ENCODE measurements at regions not wholly inside any gene's neighbourhood (a gene's known extent, or its start where the extent isn't known, plus 50 kb on each side); places are given as distances from the start of the nearest gene placed in this dataset.
"Not testable (repeated sequence)": the region's sequence is repeated elsewhere in the genome, so short reads cannot be mapped to it uniquely, and the experiment has no call there.

GRCh38 chr2:87293931-87294594 lies 272.4 kb upstream of the PLGLB1 start:
- H3K9me3 ChIP-seq (ENCODE audit: control insufficient read depth, low read length); H3K4me1 ChIP-seq (ENCODE audit: control insufficient read depth, insufficient read depth, low read length); H3K27me3 ChIP-seq (ENCODE audit: control insufficient read depth, insufficient read depth); H3K4me3 ChIP-seq (ENCODE audit: low read length); DNase-seq; intact Hi-C loops (cut with DNase I); H3K27ac ChIP-seq (ENCODE audit: low read length); ATAC-seq: not testable (repeated sequence)
- WGBS = 96% methylated on average over 2 of the region's 2 CpGs

GRCh38 chr2:87295135-87295534 lies 273.5 kb upstream of the PLGLB1 start:
- peak in 2 of 3 donors; percentile 73 for DNase-seq
- H3K9me3 ChIP-seq (ENCODE audit: control insufficient read depth, low read length); H3K27ac ChIP-seq (ENCODE audit: low read length); H3K4me1 ChIP-seq (ENCODE audit: control insufficient read depth, insufficient read depth, low read length); H3K27me3 ChIP-seq (ENCODE audit: control insufficient read depth, insufficient read depth); H3K4me3 ChIP-seq (ENCODE audit: low read length); intact Hi-C loops (cut with DNase I): not testable (repeated sequence)
- peak; percentile 79 to 91 for ATAC-seq
- WGBS = 21% methylated on average over 6 of the region's 6 CpGs

- DNase-seq; H3K27me3 ChIP-seq (ENCODE audit: control insufficient read depth, insufficient read depth); H3K27ac ChIP-seq (ENCODE audit: low read length); H3K4me3 ChIP-seq (ENCODE audit: low read length); intact Hi-C loops (cut with DNase I); ATAC-seq; H3K4me1 ChIP-seq (ENCODE audit: control insufficient read depth, insufficient read depth, low read length); H3K9me3 ChIP-seq (ENCODE audit: control insufficient read depth, low read length): not testable (repeated sequence)
- WGBS = 86% methylated on average over 6 of the region's 6 CpGs
These were observed 279.7 kb upstream of the PLGLB1 start for GRCh38 chr2:87301349-87301748.

GRCh38 chr2:87301871-87302270 lies 280.2 kb upstream of the PLGLB1 start:
- intact Hi-C loops (cut with DNase I); H3K27me3 ChIP-seq (ENCODE audit: control insufficient read depth, insufficient read depth); H3K4me3 ChIP-seq (ENCODE audit: low read length); H3K9me3 ChIP-seq (ENCODE audit: control insufficient read depth, low read length); DNase-seq; ATAC-seq; H3K27ac ChIP-seq (ENCODE audit: low read length); H3K4me1 ChIP-seq (ENCODE audit: control insufficient read depth, insufficient read depth, low read length): not testable (repeated sequence)
- WGBS = 49% methylated on average over 1 of the region's 2 CpGs

- H3K4me1 ChIP-seq (ENCODE audit: control insufficient read depth, insufficient read depth, low read length); H3K27ac ChIP-seq (ENCODE audit: low read length); H3K9me3 ChIP-seq (ENCODE audit: control insufficient read depth, low read length); H3K4me3 ChIP-seq (ENCODE audit: low read length); H3K27me3 ChIP-seq (ENCODE audit: control insufficient read depth, insufficient read depth); intact Hi-C loops (cut with DNase I); DNase-seq: not testable (repeated sequence)
- ATAC-seq = peak; percentile 54 to 61
- 79% methylated on average over 3 of the region's 7 CpGs for WGBS
These were observed 287.0 kb upstream of the PLGLB1 start for GRCh38 chr2:87308621-87309020.

- WGBS = 64% methylated on average over 3 of the region's 3 CpGs
- ATAC-seq; intact Hi-C loops (cut with DNase I): not testable (repeated sequence)
These were observed 288.1 kb upstream of the PLGLB1 start for GRCh38 chr2:87309785-87310184.

GRCh38 chr2:87311896-87312441 lies 290.3 kb upstream of the PLGLB1 start:
- H3K4me3 ChIP-seq (ENCODE audit: low read length); ATAC-seq; H3K4me1 ChIP-seq (ENCODE audit: control insufficient read depth, insufficient read depth, low read length); H3K27me3 ChIP-seq (ENCODE audit: control insufficient read depth, insufficient read depth); intact Hi-C loops (cut with DNase I); H3K27ac ChIP-seq (ENCODE audit: low read length); DNase-seq; H3K9me3 ChIP-seq (ENCODE audit: control insufficient read depth, low read length): not testable (repeated sequence)
- 86% methylated on average over 5 of the region's 6 CpGs for WGBS

More at GRCh38 chr2:87309785-87310184, 288.1 kb upstream of the PLGLB1 start:
- H3K4me1 ChIP-seq (ENCODE audit: control insufficient read depth, insufficient read depth, low read length); H3K27me3 ChIP-seq (ENCODE audit: control insufficient read depth, insufficient read depth); H3K9me3 ChIP-seq (ENCODE audit: control insufficient read depth, low read length); H3K4me3 ChIP-seq (ENCODE audit: low read length); DNase-seq; H3K27ac ChIP-seq (ENCODE audit: low read length): not testable (repeated sequence)

GRCh38 chr2:87314622-87315021 lies 293.0 kb upstream of the PLGLB1 start:
- H3K9me3 ChIP-seq (ENCODE audit: control insufficient read depth, low read length); DNase-seq; ATAC-seq; H3K27me3 ChIP-seq (ENCODE audit: control insufficient read depth, insufficient read depth); H3K27ac ChIP-seq (ENCODE audit: low read length); intact Hi-C loops (cut with DNase I); H3K4me1 ChIP-seq (ENCODE audit: control insufficient read depth, insufficient read depth, low read length); H3K4me3 ChIP-seq (ENCODE audit: low read length): not testable (repeated sequence)
- 88% methylated on average over 3 of the region's 3 CpGs for WGBS

GRCh38 chr2:87315183-87315902 lies 293.7 kb upstream of the PLGLB1 start:
- H3K27me3 ChIP-seq (ENCODE audit: control insufficient read depth, insufficient read depth); intact Hi-C loops (cut with DNase I); H3K4me3 ChIP-seq (ENCODE audit: low read length); ATAC-seq; DNase-seq; H3K4me1 ChIP-seq (ENCODE audit: control insufficient read depth, insufficient read depth, low read length); H3K27ac ChIP-seq (ENCODE audit: low read length); H3K9me3 ChIP-seq (ENCODE audit: control insufficient read depth, low read length): not testable (repeated sequence)
- WGBS = 79% methylated on average over 5 of the region's 6 CpGs

- H3K27ac ChIP-seq (ENCODE audit: low read length); intact Hi-C loops (cut with DNase I); DNase-seq; H3K4me1 ChIP-seq (ENCODE audit: control insufficient read depth, insufficient read depth, low read length); ATAC-seq; H3K4me3 ChIP-seq (ENCODE audit: low read length); H3K27me3 ChIP-seq (ENCODE audit: control insufficient read depth, insufficient read depth); H3K9me3 ChIP-seq (ENCODE audit: control insufficient read depth, low read length): not testable (repeated sequence)
- WGBS = no CpG with 5 or more reads among the region's 1 CpG
These were observed 295.5 kb upstream of the PLGLB1 start for GRCh38 chr2:87317193-87317592.

- ATAC-seq, DNase-seq: not testable (repeated sequence)
- WGBS = 38% methylated on average over 1 of the region's 2 CpGs
These were observed 297.3 kb upstream of the PLGLB1 start for GRCh38 chr2:87318814-87319491.

More at GRCh38 chr2:87318814-87319491, 297.3 kb upstream of the PLGLB1 start:
- H3K27ac ChIP-seq (ENCODE audit: low read length); H3K4me3 ChIP-seq (ENCODE audit: low read length); H3K9me3 ChIP-seq (ENCODE audit: control insufficient read depth, low read length); H3K4me1 ChIP-seq (ENCODE audit: control insufficient read depth, insufficient read depth, low read length); H3K27me3 ChIP-seq (ENCODE audit: control insufficient read depth, insufficient read depth); intact Hi-C loops (cut with DNase I): not testable (repeated sequence)
